Activated naive CD4-positive, alpha-beta T cell treated with anti-CD3 and anti-CD28 coated beads, Interleukin-2, amount 10 ng/mL, durations not matched to agents 7 days and 5 days (primary cell): ENCODE measurements at regions not wholly inside any gene's neighbourhood (a gene's known extent, or its start where the extent isn't known, plus 50 kb on each side); places are given as distances from the start of the nearest gene placed in this dataset.
"Not testable (repeated sequence)": the region's sequence is repeated elsewhere in the genome, so short reads cannot be mapped to it uniquely, and the experiment has no call there.

Experiments
- CTCF ChIA-PET: fragments of 350-600 bp; sonication (Branson Sonifier 250); formaldehyde crosslinking; loops from one replicate; lab custom pipeline; 2021; ENCODE audit warnings: antibody characterized with exemption; lab: Charles Lee
- DNase-seq: peaks from one replicate; pipeline ENCODE4 v3.0.0-alpha.2; 2020
- H3K27ac Mint-ChIP-seq: one replicate; pipeline ENCODE4 v1.8.0; 2021; ENCODE audit warnings: mild to moderate bottlenecking, moderate library complexity, mixed read lengths
- H3K27me3 Mint-ChIP-seq: one replicate; pipeline ENCODE4 v1.8.0; 2021; ENCODE audit warnings: mild to moderate bottlenecking, mixed read lengths
- H3K36me3 Mint-ChIP-seq: one replicate; pipeline ENCODE4 v1.8.0; 2021; ENCODE audit warnings: mixed read lengths
- H3K4me1 Mint-ChIP-seq: one replicate; pipeline ENCODE4 v1.8.0; 2021; ENCODE audit warnings: mixed read lengths
- H3K4me3 Mint-ChIP-seq: one replicate; pipeline ENCODE4 v1.8.0; 2021; ENCODE audit warnings: mild to moderate bottlenecking, moderate library complexity, mixed read lengths
- H3K9me3 Mint-ChIP-seq: one replicate; pipeline ENCODE4 v1.8.0; 2021; ENCODE audit warnings: mixed read lengths

DNA sequence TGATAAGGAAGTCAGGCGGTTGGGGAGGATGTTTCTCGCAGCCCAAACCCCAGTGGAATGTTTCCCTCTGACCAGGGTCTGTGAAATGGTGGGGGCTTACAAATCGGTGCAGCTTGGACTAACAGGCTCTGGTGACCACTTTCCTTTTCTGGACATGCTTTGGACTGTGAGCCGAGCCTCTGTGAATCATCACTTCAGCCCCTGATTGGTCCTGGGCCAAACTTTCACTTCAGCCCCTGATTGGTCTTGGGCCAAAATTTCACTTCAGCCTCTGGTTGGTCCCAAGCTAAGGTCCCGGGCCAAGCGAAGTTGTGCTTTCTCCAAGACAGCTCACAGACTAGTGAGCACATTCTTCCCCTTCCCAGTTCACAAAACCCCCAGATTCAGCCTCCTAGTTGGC lies 223.7 kb upstream of the ANKRD20A1 start:
- H3K27ac Mint-ChIP-seq, H3K4me1 Mint-ChIP-seq, H3K27me3 Mint-ChIP-seq, H3K9me3 Mint-ChIP-seq, H3K4me3 Mint-ChIP-seq, DNase-seq, CTCF ChIA-PET, H3K36me3 Mint-ChIP-seq: not testable (repeated sequence)

DNA sequence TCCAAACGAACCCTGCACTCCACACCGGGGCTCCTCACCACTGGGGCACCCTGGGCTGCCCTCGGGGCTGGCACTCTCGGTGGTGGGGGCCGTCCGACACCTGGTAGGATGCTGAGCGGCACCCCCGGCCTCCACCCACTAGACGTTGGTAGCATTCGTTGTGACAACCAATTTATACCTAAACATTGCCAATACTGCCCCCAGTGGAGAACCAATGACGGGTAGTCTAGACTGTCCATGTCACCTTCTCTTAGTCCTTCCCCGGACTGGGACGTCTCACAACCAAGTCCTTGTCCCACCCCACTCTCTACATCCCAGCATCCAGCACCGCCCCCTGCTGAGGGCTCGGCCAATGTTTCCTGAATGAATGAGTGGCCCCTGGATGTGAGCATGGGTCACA lies 246.8 kb upstream of the ANKRD20A1 start:
- H3K4me3 Mint-ChIP-seq: not testable (repeated sequence)

DNA sequence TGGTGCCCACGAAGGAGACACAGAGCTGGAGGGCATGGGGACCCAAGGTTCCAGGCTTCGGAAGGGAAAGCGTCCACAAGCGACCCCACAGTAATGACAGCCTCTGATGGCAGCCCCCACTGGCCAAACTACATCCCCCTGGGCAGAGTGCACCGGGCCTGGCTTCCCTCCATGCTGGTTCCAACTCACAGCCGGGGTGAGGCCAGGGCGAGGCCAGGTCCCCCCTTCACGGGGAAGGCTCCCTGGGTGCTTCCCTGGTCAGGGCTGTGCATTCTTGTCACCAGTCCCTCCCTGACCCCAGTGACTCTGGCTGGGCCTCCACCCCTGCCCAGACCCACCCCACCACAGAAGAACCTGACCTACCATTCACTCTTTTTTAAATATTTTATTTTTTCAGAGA lies 248.9 kb upstream of the ANKRD20A1 start:
- DNase-seq, CTCF ChIA-PET, H3K27ac Mint-ChIP-seq, H3K27me3 Mint-ChIP-seq, H3K4me1 Mint-ChIP-seq, H3K36me3 Mint-ChIP-seq, H3K9me3 Mint-ChIP-seq, H3K4me3 Mint-ChIP-seq: not testable (repeated sequence)

More for the DNA sequence above, 246.8 kb upstream of the ANKRD20A1 start:
- H3K36me3 Mint-ChIP-seq, H3K4me1 Mint-ChIP-seq, H3K27ac Mint-ChIP-seq, H3K9me3 Mint-ChIP-seq, DNase-seq, CTCF ChIA-PET, H3K27me3 Mint-ChIP-seq: not testable (repeated sequence)

DNA sequence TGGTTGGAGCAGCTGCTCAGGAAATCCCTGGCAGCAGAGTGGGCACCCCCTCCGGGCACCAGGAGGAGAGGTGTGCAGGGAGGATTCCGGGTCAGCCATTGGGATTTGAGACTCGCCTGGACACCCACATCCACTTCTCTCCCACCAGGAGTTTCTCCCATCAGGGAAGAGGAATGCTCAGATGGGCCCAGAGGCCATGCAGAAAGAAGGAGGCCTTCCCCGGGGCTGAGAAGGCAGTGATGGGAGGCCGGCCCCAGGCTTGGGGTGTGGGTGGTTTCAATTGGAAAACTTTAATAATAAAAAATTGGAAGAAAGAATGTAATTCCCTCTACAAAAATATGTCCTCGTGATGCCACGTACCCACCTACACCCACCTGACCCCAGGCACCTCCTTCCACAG lies 249.3 kb upstream of the ANKRD20A1 start:
- H3K27ac Mint-ChIP-seq, H3K27me3 Mint-ChIP-seq, CTCF ChIA-PET, H3K9me3 Mint-ChIP-seq, H3K36me3 Mint-ChIP-seq, DNase-seq, H3K4me1 Mint-ChIP-seq, H3K4me3 Mint-ChIP-seq: not testable (repeated sequence)

DNA sequence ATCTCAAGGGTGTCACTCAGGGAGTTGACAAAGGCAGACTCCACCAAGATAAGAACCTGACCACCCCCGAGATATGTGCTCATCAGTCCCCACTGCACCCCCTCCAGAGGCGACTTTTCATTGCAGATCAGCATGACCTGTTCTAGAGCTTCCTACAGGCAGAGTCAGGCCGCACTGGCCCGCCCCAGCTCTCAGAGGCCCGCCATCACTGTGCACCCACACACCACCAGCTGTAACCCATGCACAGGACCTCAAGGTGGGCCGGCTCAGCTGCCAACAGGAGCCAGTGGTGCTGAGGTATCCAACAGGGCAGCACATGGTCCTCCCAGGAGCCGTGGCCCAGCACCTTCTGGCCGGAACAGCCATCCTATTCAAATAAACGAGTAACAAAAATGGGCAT lies 253.6 kb upstream of the ANKRD20A1 start:
- H3K4me1 Mint-ChIP-seq, H3K4me3 Mint-ChIP-seq, H3K9me3 Mint-ChIP-seq, H3K36me3 Mint-ChIP-seq, H3K27ac Mint-ChIP-seq, H3K27me3 Mint-ChIP-seq, DNase-seq, CTCF ChIA-PET: not testable (repeated sequence)

DNA sequence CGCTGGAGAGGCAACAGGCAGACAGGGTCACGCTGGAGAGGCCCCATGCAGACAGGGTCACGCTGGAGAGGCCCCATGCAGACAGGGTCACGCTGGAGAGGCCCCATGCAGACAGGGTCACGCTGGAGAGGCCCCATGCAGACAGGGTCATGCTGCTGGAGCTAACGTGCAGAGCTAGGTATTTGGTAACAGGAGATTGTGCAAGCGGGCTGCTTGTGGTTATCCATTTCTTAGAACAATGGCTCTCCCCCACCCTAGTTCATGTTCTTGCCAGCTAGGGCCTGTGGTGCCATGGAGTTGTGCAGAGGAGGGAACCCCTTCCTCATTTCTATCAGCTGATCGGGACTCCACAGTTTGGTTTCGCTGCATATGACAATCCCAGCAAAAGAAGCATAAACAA lies 255.1 kb upstream of the ANKRD20A1 start:
- H3K9me3 Mint-ChIP-seq, H3K36me3 Mint-ChIP-seq, H3K27ac Mint-ChIP-seq, H3K4me1 Mint-ChIP-seq, DNase-seq, H3K27me3 Mint-ChIP-seq, CTCF ChIA-PET, H3K4me3 Mint-ChIP-seq: not testable (repeated sequence)

DNA sequence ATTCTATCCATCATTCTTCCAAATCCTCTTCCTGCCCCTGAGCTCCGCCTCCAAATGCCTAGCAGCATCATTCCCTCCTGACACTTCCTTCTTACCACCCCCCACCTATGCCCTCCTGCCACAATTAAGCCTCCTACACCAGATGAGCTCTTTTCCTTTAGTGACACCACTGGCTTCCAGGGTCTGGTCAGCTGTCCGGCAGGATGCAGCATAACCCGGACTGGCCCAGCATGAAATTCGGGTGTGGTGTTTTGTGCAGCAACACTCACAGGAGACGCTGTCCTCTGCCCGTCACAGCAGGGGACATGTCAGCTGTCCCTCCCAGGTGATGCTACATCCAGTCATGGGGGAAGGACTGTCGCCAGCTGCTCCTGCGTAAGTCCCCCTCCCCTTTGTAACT lies 266.3 kb upstream of the ANKRD20A1 start:
- CTCF ChIA-PET, H3K9me3 Mint-ChIP-seq, DNase-seq, H3K27ac Mint-ChIP-seq, H3K27me3 Mint-ChIP-seq, H3K36me3 Mint-ChIP-seq, H3K4me1 Mint-ChIP-seq, H3K4me3 Mint-ChIP-seq: not testable (repeated sequence)

DNA sequence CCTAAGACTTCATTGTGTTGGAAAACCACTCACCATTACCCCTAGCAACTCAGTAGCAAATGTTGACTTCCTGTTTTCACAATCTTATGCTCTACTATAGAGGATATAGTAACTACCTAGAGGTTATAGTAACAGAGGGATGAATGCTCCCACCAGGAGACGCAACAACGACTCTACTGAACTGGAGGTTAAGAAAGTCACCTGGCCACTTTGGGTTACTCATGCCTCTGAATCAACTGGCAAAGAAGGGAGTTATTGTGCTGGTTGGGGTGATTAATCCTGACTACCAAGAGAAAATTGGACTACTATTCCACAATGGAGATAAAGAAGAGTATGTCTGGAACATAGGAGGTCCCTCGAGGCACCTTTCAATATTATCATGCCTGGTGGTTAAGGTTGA lies 302.9 kb upstream of the ANKRD20A1 start:
- not testable (repeated sequence) for H3K27ac Mint-ChIP-seq

DNA sequence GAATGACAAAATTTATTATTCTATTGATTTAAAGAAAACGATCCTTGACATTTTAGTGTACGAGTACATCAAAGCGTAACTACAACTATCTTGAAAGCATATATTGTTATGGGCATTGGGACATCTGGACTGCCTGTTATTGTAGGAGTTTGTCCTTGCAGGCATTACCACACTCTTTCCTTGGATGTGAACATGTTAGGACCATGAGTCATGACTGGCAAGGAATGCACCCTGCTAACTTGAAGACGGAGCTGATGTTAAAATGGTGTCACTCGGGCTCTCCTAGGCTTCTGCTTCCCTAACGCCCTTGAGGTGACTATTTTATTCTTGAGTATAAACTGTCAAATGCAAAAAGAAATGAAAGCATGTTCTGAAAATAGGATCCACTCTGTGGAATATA lies 308.7 kb upstream of the ANKRD20A1 start:
- CTCF ChIA-PET, H3K4me3 Mint-ChIP-seq: not testable (repeated sequence)

More for the DNA sequence above, 302.9 kb upstream of the ANKRD20A1 start:
- DNase-seq, CTCF ChIA-PET, H3K4me1 Mint-ChIP-seq, H3K27me3 Mint-ChIP-seq, H3K36me3 Mint-ChIP-seq, H3K4me3 Mint-ChIP-seq, H3K9me3 Mint-ChIP-seq: not testable (repeated sequence)

DNA sequence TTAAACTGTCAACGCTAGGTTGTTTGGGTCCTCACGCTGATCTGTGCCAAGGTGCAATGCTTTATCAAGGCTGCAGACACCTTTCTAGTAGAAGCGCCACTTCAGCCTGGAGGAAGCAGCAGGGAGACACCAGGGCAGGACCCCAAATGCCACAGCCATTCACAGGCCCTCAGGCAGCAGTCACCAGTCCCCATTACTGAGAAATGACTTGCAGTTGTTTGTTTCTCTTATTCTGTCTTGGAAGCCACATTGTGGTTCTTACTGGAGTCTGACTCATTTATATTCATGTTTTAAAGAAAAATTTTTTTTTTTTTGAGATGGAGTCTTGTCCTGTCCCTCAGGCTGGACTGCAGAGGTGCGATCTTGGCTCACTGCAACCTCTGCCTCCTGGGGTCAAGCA lies 328.9 kb upstream of the ANKRD20A1 start:
- H3K27me3 Mint-ChIP-seq, H3K9me3 Mint-ChIP-seq, CTCF ChIA-PET, H3K27ac Mint-ChIP-seq, DNase-seq, H3K4me1 Mint-ChIP-seq, H3K4me3 Mint-ChIP-seq, H3K36me3 Mint-ChIP-seq: not testable (repeated sequence)

More for the DNA sequence above, 308.7 kb upstream of the ANKRD20A1 start:
- H3K4me1 Mint-ChIP-seq, H3K27me3 Mint-ChIP-seq, H3K27ac Mint-ChIP-seq, H3K36me3 Mint-ChIP-seq, H3K9me3 Mint-ChIP-seq, DNase-seq: not testable (repeated sequence)

DNA sequence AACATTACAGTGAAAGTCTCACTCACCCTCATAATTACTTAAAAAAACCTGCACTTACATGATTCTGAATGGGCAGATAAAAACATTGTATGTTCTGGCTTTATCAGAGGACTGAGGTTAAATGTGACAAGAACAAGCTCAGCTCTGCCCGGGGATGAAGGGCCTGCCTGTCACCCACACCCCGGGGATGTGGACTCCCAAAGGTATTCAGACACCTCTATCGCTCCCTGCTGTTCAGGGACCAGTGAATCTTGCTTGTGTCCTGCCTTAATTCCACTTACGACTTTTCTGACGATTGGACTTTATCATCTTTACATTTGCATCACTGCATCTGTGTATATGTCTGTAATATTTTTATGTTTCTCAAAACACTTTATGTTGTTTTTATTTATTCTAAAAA lies 341.8 kb upstream of the ANKRD20A1 start:
- CTCF ChIA-PET, H3K4me3 Mint-ChIP-seq, H3K27me3 Mint-ChIP-seq, H3K27ac Mint-ChIP-seq, H3K4me1 Mint-ChIP-seq, H3K36me3 Mint-ChIP-seq, DNase-seq, H3K9me3 Mint-ChIP-seq: not testable (repeated sequence)

DNA sequence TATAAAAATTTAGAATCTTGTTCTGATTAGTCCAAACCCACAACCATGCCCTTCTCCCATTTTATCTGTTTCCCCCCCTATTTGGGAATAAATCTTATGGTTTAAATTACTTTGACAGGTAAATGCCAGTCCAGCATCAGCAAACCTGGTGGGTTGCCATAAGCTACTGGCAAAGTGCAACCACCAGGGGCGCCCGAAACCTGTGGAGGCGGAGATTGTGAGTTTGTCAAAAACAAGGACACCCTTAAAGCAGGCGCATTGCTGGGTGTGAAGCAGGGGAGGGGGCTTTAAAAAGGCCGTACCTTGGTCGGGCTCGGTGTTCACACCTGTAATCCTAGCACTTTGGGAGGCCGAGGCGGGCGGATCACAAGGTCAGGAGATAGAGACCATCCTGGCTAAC lies 344.1 kb upstream of the ANKRD20A1 start:
- H3K27me3 Mint-ChIP-seq, H3K36me3 Mint-ChIP-seq, CTCF ChIA-PET, H3K4me3 Mint-ChIP-seq, H3K9me3 Mint-ChIP-seq, H3K4me1 Mint-ChIP-seq, DNase-seq, H3K27ac Mint-ChIP-seq: not testable (repeated sequence)

DNA sequence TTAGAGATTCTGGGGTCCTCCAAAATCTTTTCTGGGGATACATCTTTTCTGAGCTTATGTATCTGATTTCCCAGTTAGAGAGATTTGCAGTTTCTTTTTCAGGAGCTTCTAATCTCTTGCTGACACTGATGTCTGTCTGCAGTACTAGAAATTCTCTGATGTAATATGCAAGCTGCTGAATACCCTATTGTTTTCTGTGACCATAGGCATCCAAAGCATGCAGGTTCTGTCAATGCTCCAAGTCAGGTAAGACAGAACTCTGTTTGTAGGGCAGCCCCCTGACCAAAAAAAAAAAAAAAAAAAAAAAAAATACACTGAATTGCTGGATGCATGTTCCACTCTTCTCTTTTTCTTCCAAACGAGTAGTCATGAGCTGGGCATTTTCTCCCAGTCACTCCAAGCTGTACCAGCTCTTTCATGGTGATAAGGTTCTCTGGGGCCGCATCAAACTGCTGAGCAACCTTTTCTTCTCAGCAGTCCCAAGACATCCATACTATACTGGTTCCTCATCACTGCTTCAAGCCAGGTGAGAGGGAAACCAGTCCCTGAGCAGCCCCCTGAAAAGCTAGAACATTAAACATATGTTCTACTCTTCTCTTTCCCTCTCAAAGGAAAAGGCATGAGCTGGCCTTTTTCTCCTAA lies 354.9 kb upstream of the ANKRD20A1 start:
- H3K36me3 Mint-ChIP-seq, H3K4me3 Mint-ChIP-seq, DNase-seq, H3K27ac Mint-ChIP-seq, H3K27me3 Mint-ChIP-seq, H3K9me3 Mint-ChIP-seq, H3K4me1 Mint-ChIP-seq, CTCF ChIA-PET: not testable (repeated sequence)

DNA sequence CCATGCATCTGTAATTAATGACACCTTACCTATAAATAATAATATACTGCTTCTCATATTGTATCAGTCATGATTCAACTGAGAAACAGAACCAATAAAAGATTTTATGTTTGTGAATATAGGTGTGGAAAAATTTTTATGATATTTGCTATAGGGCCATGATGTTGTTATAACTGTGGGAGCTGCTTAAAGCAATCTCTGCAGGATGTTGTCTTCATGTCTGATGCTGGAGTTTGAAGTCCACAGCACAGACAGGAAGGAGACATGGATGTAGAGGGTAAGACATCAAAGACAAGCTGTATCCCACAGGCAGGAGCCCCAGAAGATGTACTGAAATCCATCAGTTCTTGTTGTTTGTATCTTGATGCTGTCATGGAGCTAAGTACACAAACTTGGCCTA lies 366.7 kb upstream of the ANKRD20A1 start:
- H3K4me3 Mint-ChIP-seq, H3K4me1 Mint-ChIP-seq, CTCF ChIA-PET, H3K27me3 Mint-ChIP-seq, H3K9me3 Mint-ChIP-seq, H3K36me3 Mint-ChIP-seq, H3K27ac Mint-ChIP-seq, DNase-seq: not testable (repeated sequence)

DNA sequence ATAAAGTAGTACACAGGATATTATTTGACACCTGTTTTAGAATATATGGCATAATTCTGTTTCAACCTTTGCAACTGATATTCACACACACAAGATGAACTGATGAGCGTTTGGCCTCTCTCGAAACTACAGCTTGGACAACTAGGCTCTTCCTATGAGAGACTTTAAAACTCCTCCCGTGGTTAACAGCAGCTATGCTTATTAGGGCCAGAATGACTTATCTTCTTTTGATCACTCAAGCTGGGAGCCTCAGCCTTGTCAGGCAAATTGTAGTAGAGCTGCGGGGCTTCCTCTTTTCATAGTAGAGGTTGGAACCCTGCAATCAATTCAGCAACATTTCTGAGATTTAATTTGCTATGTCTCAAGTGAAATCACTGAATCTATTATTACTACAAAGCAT lies 381.3 kb upstream of the ANKRD20A1 start:
- H3K27ac Mint-ChIP-seq, H3K4me1 Mint-ChIP-seq, H3K27me3 Mint-ChIP-seq, H3K4me3 Mint-ChIP-seq, H3K9me3 Mint-ChIP-seq, DNase-seq, CTCF ChIA-PET, H3K36me3 Mint-ChIP-seq: not testable (repeated sequence)

DNA sequence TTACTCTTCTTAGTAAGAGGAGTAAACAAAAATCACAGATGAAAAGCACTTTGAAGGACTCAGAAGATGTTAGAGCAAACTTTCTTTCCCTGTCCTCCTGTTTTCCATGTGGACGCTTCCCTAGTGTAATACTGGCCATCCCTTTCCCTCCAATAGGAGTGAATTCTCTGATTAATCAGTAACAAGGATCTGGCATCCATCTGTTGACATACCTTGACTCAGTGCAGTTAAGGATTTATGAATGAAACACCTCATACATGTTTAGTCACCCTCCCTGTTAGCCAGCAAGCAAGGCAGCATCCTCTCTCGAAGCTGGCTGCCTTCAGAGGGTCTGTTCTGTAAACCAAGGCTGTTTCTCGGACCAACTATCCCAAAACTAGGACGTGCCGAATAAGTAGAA lies 388.0 kb upstream of the ANKRD20A1 start:
- H3K4me1 Mint-ChIP-seq, DNase-seq, H3K9me3 Mint-ChIP-seq, H3K36me3 Mint-ChIP-seq, H3K4me3 Mint-ChIP-seq, H3K27me3 Mint-ChIP-seq, H3K27ac Mint-ChIP-seq, CTCF ChIA-PET: not testable (repeated sequence)
